OCI-LY3 (cell line): ENCODE measurements at regions not wholly inside any gene's neighbourhood (a gene's known extent, or its start where the extent isn't known, plus 50 kb on each side); places are given as distances from the start of the nearest gene placed in this dataset.

Experiments
- CTCF ChIP-seq: fragments of 200-600, 300-600 bp; sonication (generic); IDR thresholded peaks from 2 replicates; pipeline ENCODE4 v1.5.1; 2014; ENCODE audit warnings: antibody characterized with exemption, low read length, low read depth
- EZH2phosphoT487 ChIP-seq: fragments of 200-600 bp; shearing (Covaris generic); IDR thresholded peaks from 2 replicates; pipeline ENCODE4 v1.6.1; 2018; ENCODE audit warnings: antibody characterized with exemption, mixed run types, low read depth

- TF ChIP-seq CTCF (no peak), EZH2phosphoT487 (no peak)
Measured at GRCh38 chr17:36682773-36683172, 81.4 kb downstream of the MRM1 start.
